ENCODE measurements at regions not wholly inside any gene's neighbourhood (a gene's known extent, or its start where the extent isn't known, plus 50 kb on each side); places are given as distances from the start of the nearest gene placed in this dataset.
"Not testable (repeated sequence)": the region's sequence is repeated elsewhere in the genome, so short reads cannot be mapped to it uniquely, and the experiment has no call there.

GRCh38 chr18:64718808-64719207, 569.9 kb upstream of the LINC00305 start:
- DNase-seq (ENCODE audit: low read depth), result no peak

- DNase-seq (ENCODE audit: low read depth), result no peak
These were observed 568.1 kb upstream of the LINC00305 start for GRCh38 chr18:64717026-64717425.

- no peak for DNase-seq (ENCODE audit: low read depth)
These were observed 565.2 kb upstream of the LINC00305 start for GRCh38 chr18:64714086-64714485.

- no peak for DNase-seq (ENCODE audit: low read depth)
These were observed 564.4 kb upstream of the LINC00305 start for GRCh38 chr18:64713284-64713683.

GRCh38 chr18:64712035-64712434, 563.1 kb upstream of the LINC00305 start:
- DNase-seq (ENCODE audit: low read depth), result no peak

GRCh38 chr18:64710105-64710861, 561.4 kb upstream of the LINC00305 start:
- no peak for DNase-seq (ENCODE audit: low read depth)

- no peak for DNase-seq (ENCODE audit: low read depth)
These were observed 558.2 kb upstream of the LINC00305 start for GRCh38 chr18:64707052-64707451.

- no peak for DNase-seq (ENCODE audit: low read depth)
These were observed 550.2 kb upstream of the LINC00305 start for GRCh38 chr18:64699081-64699480.

- DNase-seq (ENCODE audit: low read depth), result no peak
These were observed 547.1 kb upstream of the LINC00305 start for GRCh38 chr18:64695851-64696553.

GRCh38 chr18:64693766-64694165, 544.9 kb upstream of the LINC00305 start:
- DNase-seq (ENCODE audit: low read depth), result no peak

GRCh38 chr18:64692826-64693225, 543.9 kb upstream of the LINC00305 start:
- no peak for DNase-seq (ENCODE audit: low read depth)

GRCh38 chr18:64679121-64679520, 530.2 kb upstream of the LINC00305 start:
- no peak for DNase-seq (ENCODE audit: low read depth)

GRCh38 chr18:64678048-64678447, 529.2 kb upstream of the LINC00305 start:
- DNase-seq (ENCODE audit: low read depth), result no peak

GRCh38 chr18:64674694-64675093, 525.8 kb upstream of the LINC00305 start:
- no peak for DNase-seq (ENCODE audit: low read depth)

GRCh38 chr18:64671293-64671692, 522.4 kb upstream of the LINC00305 start:
- DNase-seq (ENCODE audit: low read depth), result not testable (repeated sequence)

GRCh38 chr18:64668461-64668962, 519.6 kb upstream of the LINC00305 start:
- no peak for DNase-seq (ENCODE audit: low read depth)

GRCh38 chr18:64663086-64663485, 514.2 kb upstream of the LINC00305 start:
- DNase-seq (ENCODE audit: low read depth), result no peak

- no peak for DNase-seq (ENCODE audit: low read depth)
These were observed 510.3 kb upstream of the LINC00305 start for GRCh38 chr18:64659196-64659595.

GRCh38 chr18:64653068-64653467, 504.2 kb upstream of the LINC00305 start:
- DNase-seq (ENCODE audit: low read depth), result no peak

- DNase-seq (ENCODE audit: low read depth), result no peak
These were observed 501.2 kb upstream of the LINC00305 start for GRCh38 chr18:64650068-64650467.

- DNase-seq (ENCODE audit: low read depth), result no peak
These were observed 496.9 kb upstream of the LINC00305 start for GRCh38 chr18:64645753-64646152.

- DNase-seq (ENCODE audit: low read depth), result peak; percentile 1
These were observed 490.6 kb upstream of the LINC00305 start for GRCh38 chr18:64639536-64639935.

- no peak for DNase-seq (ENCODE audit: low read depth)
These were observed 472.2 kb upstream of the LINC00305 start for GRCh38 chr18:64620971-64621560.

Data from RPMI7951 (cell line).